Mesendoderm (in vitro differentiated cells): ENCODE measurements at regions not wholly inside any gene's neighbourhood (a gene's known extent, or its start where the extent isn't known, plus 50 kb on each side); places are given as distances from the start of the nearest gene placed in this dataset.
A peak's percentile ranks its signal among the peaks of the same experiment; 100 is the strongest.
"Not testable (repeated sequence)": the region's sequence is repeated elsewhere in the genome, so short reads cannot be mapped to it uniquely, and the experiment has no call there.

Experiments used
- DNase-seq: peaks from one replicate; pipeline ENCODE4 v3.0.0; 2013
- H2AK5ac ChIP-seq: 2 replicates; pipeline ENCODE4 v1.6.1; 2013; ENCODE audit warnings: low read length, inconsistent platforms
- H2BK120ac ChIP-seq: 2 replicates; pipeline ENCODE4 v1.6.1; 2013; ENCODE audit warnings: low read depth, mild to moderate bottlenecking, low read length, moderate library complexity, mixed read lengths
- H2BK15ac ChIP-seq: replicated peaks from 2 replicates; pipeline ENCODE4 v1.6.1; 2013; ENCODE audit warnings: low read depth, mild to moderate bottlenecking, moderate library complexity
- H2BK5ac ChIP-seq: 2 replicates; pipeline ENCODE4 v1.6.1; 2013; ENCODE audit warnings: low read length, inconsistent platforms
- H3K18ac ChIP-seq: 2 replicates; pipeline ENCODE4 v1.6.1; 2013; ENCODE audit warnings: mild to moderate bottlenecking, low read length, mixed read lengths
- H3K23ac ChIP-seq: one replicate; pipeline ENCODE4 v1.6.1; 2013; ENCODE audit warnings: low read length
- H3K27ac ChIP-seq: 2 replicates; pipeline ENCODE4 v1.5.1; 2013; ENCODE audit warnings: low read depth, mild to moderate bottlenecking, inconsistent platforms, low read length, moderate library complexity
- H3K27me3 ChIP-seq: 2 replicates; pipeline ENCODE4 v1.6.1; 2013; ENCODE audit warnings: low read length, control low read depth, mild to moderate bottlenecking, inconsistent platforms; ENCODE audit not compliant: insufficient read depth, poor library complexity
- H3K36me3 ChIP-seq: 2 replicates; pipeline ENCODE4 v1.6.1; 2013; ENCODE audit warnings: low read length, inconsistent platforms; ENCODE audit not compliant: control insufficient read depth, insufficient read depth
- H3K4ac ChIP-seq: one replicate; pipeline ENCODE4 v1.6.1; 2013; ENCODE audit warnings: low read depth, mild to moderate bottlenecking, low read length, moderate library complexity
- H3K4me1 ChIP-seq: 2 replicates; pipeline ENCODE4 v1.6.1; 2013; ENCODE audit warnings: low read depth, low read length, inconsistent platforms; ENCODE audit not compliant: control insufficient read depth
- H3K4me2 ChIP-seq: 2 replicates; pipeline ENCODE4 v1.6.1; 2013; ENCODE audit warnings: low read length
- H3K4me3 ChIP-seq: 2 replicates; pipeline ENCODE4 v1.5.1; 2013; ENCODE audit warnings: mild to moderate bottlenecking, low read length
- H3K56ac ChIP-seq: one replicate; pipeline ENCODE4 v1.6.1; 2013; ENCODE audit warnings: low read length
- H3K79me1 ChIP-seq: 2 replicates; pipeline ENCODE4 v1.6.1; 2013; ENCODE audit warnings: low read length, inconsistent platforms
- H3K79me2 ChIP-seq: 2 replicates; pipeline ENCODE4 v1.6.1; 2013; ENCODE audit warnings: mild to moderate bottlenecking, low read length; ENCODE audit not compliant: control insufficient read depth, insufficient read depth
- H3K9ac ChIP-seq: 2 replicates; pipeline ENCODE4 v1.6.1; 2013; ENCODE audit warnings: low read length, inconsistent platforms
- H4K5ac ChIP-seq: one replicate; pipeline ENCODE4 v1.6.1; 2013; ENCODE audit warnings: low read length
- H4K8ac ChIP-seq: one replicate; pipeline ENCODE4 v1.6.1; 2013; ENCODE audit warnings: low read depth, mild to moderate bottlenecking, control low read depth, low read length, moderate library complexity
- WGBS: extraction: QIAGEN DNeasy Blood & Tissue Kit; methylation state at CpG from one replicate; pipeline ENCODE4 v1.1.7; 2013; ENCODE audit warnings: low lambda C conversion rate, missing lambda C conversion rate; ENCODE audit not compliant: insufficient coverage; ENCODE audit errors: extremely low coverage; 5-methylcytosine and 5-hydroxymethylcytosine counted together

GRCh38 chr17:5763595-5764306 is 179.4 kb upstream of the NLRP1 start:
- Histone ChIP-seq H3K27me3 (no peaks in the 10 kb centered on the region), H3K79me1 (no peaks in the 10 kb centered on the region), H2BK120ac (no peak overlapping the region), H3K79me2 (no peaks in the 10 kb centered on the region), H2BK5ac (no peak overlapping the region), H3K27ac (no peak overlapping the region), H3K23ac (no peak overlapping the region), H4K8ac (no peak overlapping the region), H4K5ac (no peak overlapping the region), H3K4me1 (no peaks in the 10 kb centered on the region), H3K4me2 (no peak overlapping the region), H2BK15ac (no peak overlapping the region), H3K4me3 (no peak overlapping the region), H3K9ac (no peak overlapping the region), H2AK5ac (no peak overlapping the region), H3K4ac (no peak overlapping the region), H3K18ac (no peak overlapping the region), H3K36me3 (no peaks in the 10 kb centered on the region), H3K56ac (no peak overlapping the region)
- no peak for DNase-seq
- WGBS: no CpG with 5 or more reads among the region's 14 CpGs

- no peak overlapping the region for H3K4me2 ChIP-seq
- H3K4me1 ChIP-seq: peaks cover 3% of the 10 kb centered on the region
- no peaks in the 10 kb centered on the region for H3K27me3 ChIP-seq
- H3K56ac ChIP-seq: no peak overlapping the region
- no peak overlapping the region for H2BK120ac ChIP-seq
- no peak overlapping the region for H2AK5ac ChIP-seq
- no peak overlapping the region for H3K4ac ChIP-seq
- no peaks in the 10 kb centered on the region for H3K36me3 ChIP-seq
- no peak overlapping the region for H4K5ac ChIP-seq
- no peak overlapping the region for H2BK5ac ChIP-seq
- H3K23ac ChIP-seq: no peak overlapping the region
- H3K18ac ChIP-seq: no peak overlapping the region
- H3K79me2 ChIP-seq: no peaks in the 10 kb centered on the region
- no peak overlapping the region for H4K8ac ChIP-seq
- no peak overlapping the region for H2BK15ac ChIP-seq
- WGBS: no CpG with 5 or more reads among the region's 13 CpGs
- H3K4me3 ChIP-seq: no peak overlapping the region
- no peak overlapping the region for H3K27ac ChIP-seq
- DNase-seq: no peak
- H3K79me1 ChIP-seq: no peaks in the 10 kb centered on the region
- H3K9ac ChIP-seq: no peak overlapping the region
Observed at GRCh38 chr17:5769593-5770354, 185.5 kb upstream of the NLRP1 start.

- no peak overlapping the region for H3K4ac ChIP-seq
- H3K27me3 ChIP-seq: no peaks in the 10 kb centered on the region
- H2BK15ac ChIP-seq: no peak overlapping the region
- H3K36me3 ChIP-seq: no peaks in the 10 kb centered on the region
- no peak overlapping the region for H3K9ac ChIP-seq
- no peak overlapping the region for H3K4me2 ChIP-seq
- WGBS: no CpG with 5 or more reads among the region's 17 CpGs
- no peak overlapping the region for H2BK5ac ChIP-seq
- peaks cover 3% of the 10 kb centered on the region for H3K4me1 ChIP-seq
- peak overlapping the region; percentile 56 for H3K56ac ChIP-seq
- H3K27ac ChIP-seq: no peak overlapping the region
- H4K8ac ChIP-seq: no peak overlapping the region
- H3K79me2 ChIP-seq: no peaks in the 10 kb centered on the region
- H2BK120ac ChIP-seq: no peak overlapping the region
- H3K79me1 ChIP-seq: no peaks in the 10 kb centered on the region
- no peak overlapping the region for H3K4me3 ChIP-seq
- H4K5ac ChIP-seq: no peak overlapping the region
- peak overlapping the region; percentile 80 for H3K23ac ChIP-seq
- H2AK5ac ChIP-seq: no peak overlapping the region
- H3K18ac ChIP-seq: no peak overlapping the region
- peak; percentile 42 for DNase-seq
Observed at GRCh38 chr17:5770441-5771270, 186.3 kb upstream of the NLRP1 start.

GRCh38 chr17:5771271-5771577 is 186.9 kb upstream of the NLRP1 start:
- WGBS: no CpG with 5 or more reads among the region's 36 CpGs
- H3K27me3 ChIP-seq: not testable (repeated sequence)

GRCh38 chr17:5772017-5772416 is 187.7 kb upstream of the NLRP1 start:
- H3K4me1 ChIP-seq, H3K4ac ChIP-seq, H3K27ac ChIP-seq, H3K56ac ChIP-seq, H3K36me3 ChIP-seq, DNase-seq, H4K5ac ChIP-seq, H3K4me2 ChIP-seq, H2BK120ac ChIP-seq, H3K4me3 ChIP-seq, H2AK5ac ChIP-seq, H3K23ac ChIP-seq, H3K18ac ChIP-seq, H2BK5ac ChIP-seq, H2BK15ac ChIP-seq, H3K79me1 ChIP-seq, H4K8ac ChIP-seq, H3K27me3 ChIP-seq, H3K9ac ChIP-seq, H3K79me2 ChIP-seq: not testable (repeated sequence)
- WGBS: no CpG with 5 or more reads among the region's 11 CpGs

More at GRCh38 chr17:5771271-5771577, 186.9 kb upstream of the NLRP1 start:
- H3K9ac ChIP-seq, H3K79me1 ChIP-seq, H3K4me3 ChIP-seq, H3K79me2 ChIP-seq, H3K4ac ChIP-seq, H3K27ac ChIP-seq, H2AK5ac ChIP-seq, H2BK5ac ChIP-seq, H3K56ac ChIP-seq, H2BK120ac ChIP-seq, H4K5ac ChIP-seq, H3K18ac ChIP-seq, H3K36me3 ChIP-seq, H3K4me2 ChIP-seq, H4K8ac ChIP-seq, DNase-seq, H2BK15ac ChIP-seq, H3K4me1 ChIP-seq, H3K23ac ChIP-seq: not testable (repeated sequence)
